H7 (cell line): ENCODE measurements at regions not wholly inside any gene's neighbourhood (a gene's known extent, or its start where the extent isn't known, plus 50 kb on each side); places are given as distances from the start of the nearest gene placed in this dataset.
"Not testable (repeated sequence)": the region's sequence is repeated elsewhere in the genome, so short reads cannot be mapped to it uniquely, and the experiment has no call there.

Source experiments
- DNase-seq: peaks from one replicate; pipeline ENCODE4 v3.0.0; 2012
- H3K27me3 ChIP-seq: 2 replicates; pipeline ENCODE4 v1.6.0; 2011; ENCODE audit warnings: mild to moderate bottlenecking, low read length; ENCODE audit not compliant: control insufficient read depth, insufficient read depth
- H3K36me3 ChIP-seq: replicated peaks from 2 replicates; pipeline ENCODE4 v1.5.1; 2011; ENCODE audit warnings: low read length; ENCODE audit not compliant: control insufficient read depth, insufficient read depth
- H3K4me3 ChIP-seq: 2 replicates; pipeline ENCODE4 v1.5.1; 2011; ENCODE audit warnings: low read depth, mild to moderate bottlenecking, control low read depth, low read length, moderate library complexity; ENCODE audit not compliant: insufficient read depth

- Histone ChIP-seq H3K4me3 (no peak overlapping the region), H3K36me3 (no peaks in the 10 kb centered on the region), H3K27me3 (no peaks in the 10 kb centered on the region)
- DNase-seq = no peak
These were observed 271.6 kb upstream of the MGAT5 start for GRCh38 chr2:133982256-133982655.

- no peak for DNase-seq
- Histone ChIP-seq H3K36me3 (no peaks in the 10 kb centered on the region), H3K27me3 (no peaks in the 10 kb centered on the region), H3K4me3 (no peak overlapping the region)
These were observed 268.3 kb upstream of the MGAT5 start for GRCh38 chr2:133985563-133985962.

- H3K4me3 ChIP-seq = no peak overlapping the region
- H3K27me3 ChIP-seq = no peaks in the 10 kb centered on the region
- DNase-seq = no peak
- no peaks in the 10 kb centered on the region for H3K36me3 ChIP-seq
These were observed 267.6 kb upstream of the MGAT5 start for GRCh38 chr2:133986081-133986837.

DNA sequence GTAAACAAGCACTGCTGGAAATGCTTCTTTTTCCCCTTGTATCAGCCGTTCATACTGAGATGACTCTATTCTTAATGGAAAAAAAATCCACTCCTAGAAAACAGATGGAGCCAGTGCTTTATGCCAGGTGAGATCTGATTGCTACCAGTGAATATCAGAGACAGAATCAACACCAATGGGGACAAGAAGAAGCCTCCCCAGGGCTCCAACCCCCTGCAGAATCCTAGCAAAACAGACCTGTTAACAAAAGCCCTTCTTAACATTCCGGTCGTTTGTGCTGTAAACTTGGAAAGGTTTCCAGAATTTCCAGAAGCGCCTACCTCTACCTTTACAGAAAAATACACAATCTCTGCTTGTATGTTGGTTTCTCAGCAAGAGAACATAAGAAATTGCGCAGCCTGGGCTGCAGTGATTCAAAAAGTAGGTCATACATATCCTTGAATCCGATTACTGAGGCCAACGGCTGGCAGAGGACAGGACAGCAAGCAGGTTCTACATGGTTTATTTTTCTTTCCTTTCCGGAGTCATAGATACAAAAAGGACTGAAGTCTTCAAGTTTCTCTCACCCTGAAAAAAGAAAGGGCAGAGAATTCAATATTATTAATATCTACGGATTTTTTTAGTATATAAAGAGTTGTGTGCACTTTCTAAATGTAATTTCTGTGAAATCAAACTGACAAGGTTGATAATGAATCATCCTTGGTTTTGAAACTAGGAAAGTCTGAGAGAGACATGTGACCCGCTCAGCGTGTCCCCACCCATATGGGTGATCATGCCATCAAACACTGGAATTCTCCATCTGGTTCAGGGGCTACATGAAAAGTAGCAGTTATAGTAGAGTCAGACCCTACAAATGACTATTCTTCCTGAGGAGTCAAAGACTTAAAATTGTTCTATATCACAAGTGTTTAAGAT lies 266.7 kb upstream of the MGAT5 start:
- Histone ChIP-seq H3K27me3 (no peaks in the 10 kb centered on the region), H3K36me3 (no peaks in the 10 kb centered on the region), H3K4me3 (no peak overlapping the region)
- peak; percentile 32 for DNase-seq

- no peaks in the 10 kb centered on the region for H3K27me3 ChIP-seq
- H3K36me3 ChIP-seq = no peaks in the 10 kb centered on the region
- DNase-seq = no peak
- H3K4me3 ChIP-seq = no peak overlapping the region
These were observed 265.5 kb upstream of the MGAT5 start for GRCh38 chr2:133988316-133988891.

DNA sequence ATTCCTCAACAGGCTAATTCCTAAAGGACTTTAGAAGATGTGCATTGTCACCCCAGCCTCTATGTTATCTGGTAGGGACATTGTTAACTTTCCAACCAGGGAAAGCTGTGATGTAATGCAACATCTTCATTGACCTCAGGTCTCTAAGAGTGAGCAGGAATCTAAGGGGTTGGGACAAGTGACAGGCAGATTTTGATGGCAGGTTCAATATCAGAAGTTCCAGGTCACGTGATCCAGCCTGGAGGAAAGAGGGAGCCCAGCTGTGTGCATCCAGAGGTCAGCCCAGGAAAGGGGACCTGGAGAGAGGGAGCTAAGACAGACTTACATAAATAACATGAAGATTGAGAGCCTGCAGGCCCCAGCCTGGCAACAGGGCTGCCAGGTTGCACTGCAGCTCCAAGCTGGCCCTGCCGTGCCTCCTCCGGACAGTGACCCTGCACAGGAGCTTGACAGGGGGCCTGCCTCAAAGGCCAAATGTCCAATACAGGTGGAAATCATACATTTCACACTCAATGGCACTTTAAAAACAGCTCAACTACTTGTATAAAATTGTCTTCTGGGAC lies 262.2 kb upstream of the MGAT5 start:
- Histone ChIP-seq H3K27me3 (no peaks in the 10 kb centered on the region), H3K36me3 (no peaks in the 10 kb centered on the region), H3K4me3 (no peak overlapping the region)
- no peak for DNase-seq

DNA sequence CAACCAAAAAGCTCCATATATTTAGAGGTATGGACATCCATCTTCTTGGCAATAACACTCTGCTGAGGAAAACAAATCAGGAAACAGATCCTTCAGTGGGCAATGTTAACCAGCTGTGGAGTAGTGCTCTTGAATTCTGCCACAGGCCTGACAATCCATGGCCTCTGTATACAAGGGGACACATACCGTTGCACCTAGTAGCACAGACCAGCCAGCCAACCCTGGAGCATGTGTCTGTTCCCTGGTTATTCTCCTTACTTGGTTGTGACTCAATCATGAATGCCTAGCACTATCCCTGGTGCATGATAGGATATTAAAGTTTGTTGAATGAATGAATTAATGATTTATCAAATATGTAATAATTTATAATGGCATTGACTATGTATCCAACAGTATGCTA lies 261.4 kb upstream of the MGAT5 start:
- H3K4me3 ChIP-seq = no peak overlapping the region
- H3K36me3 ChIP-seq = no peaks in the 10 kb centered on the region
- no peak for DNase-seq
- H3K27me3 ChIP-seq = no peaks in the 10 kb centered on the region

GRCh38 chr2:133993160-133993559 lies 260.7 kb upstream of the MGAT5 start:
- no peaks in the 10 kb centered on the region for H3K27me3 ChIP-seq
- H3K4me3 ChIP-seq = no peak overlapping the region
- no peaks in the 10 kb centered on the region for H3K36me3 ChIP-seq
- no peak for DNase-seq

DNA sequence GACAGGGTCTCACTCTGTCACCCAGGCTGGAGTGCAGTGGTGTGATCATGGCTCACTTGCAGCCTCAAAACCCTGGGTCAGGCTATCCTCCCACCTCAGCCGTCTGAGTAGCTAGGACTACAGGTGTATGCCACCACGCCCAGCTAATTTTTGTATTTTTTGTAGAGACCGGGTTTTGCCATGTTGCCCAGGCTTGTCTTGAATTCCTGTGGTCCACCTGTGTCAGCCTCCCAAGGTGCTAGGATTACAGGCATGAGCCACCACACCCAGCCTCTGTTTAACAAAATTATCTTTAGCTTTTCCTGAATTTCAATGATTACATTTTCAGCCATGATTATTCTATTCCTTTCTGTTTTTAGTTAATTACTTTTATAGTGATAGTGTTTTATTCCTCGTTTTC lies 255.1 kb upstream of the MGAT5 start:
- DNase-seq, H3K27me3 ChIP-seq, H3K4me3 ChIP-seq, H3K36me3 ChIP-seq: not testable (repeated sequence)

DNA sequence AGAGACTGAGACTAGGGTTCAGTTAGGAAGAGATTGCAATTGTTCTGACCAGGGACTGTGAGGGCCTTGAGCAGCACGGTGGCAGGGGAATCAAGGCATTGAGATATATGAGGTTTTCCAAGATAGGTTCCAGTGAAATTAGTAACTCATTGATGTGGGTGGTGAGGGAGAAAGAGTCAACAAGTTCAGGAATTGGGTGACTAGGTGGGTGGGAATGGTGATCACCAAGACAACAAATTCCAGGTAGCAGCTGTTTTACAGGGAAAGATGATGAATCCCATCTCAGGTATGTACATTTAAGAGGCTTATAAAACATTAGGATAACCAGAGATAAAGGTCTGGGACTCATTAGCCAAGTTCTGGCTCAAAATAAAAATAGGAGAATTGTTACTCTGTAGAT lies 251.5 kb upstream of the MGAT5 start:
- DNase-seq = no peak
- Histone ChIP-seq H3K4me3 (no peak overlapping the region), H3K27me3 (no peaks in the 10 kb centered on the region), H3K36me3 (no peaks in the 10 kb centered on the region)

- H3K4me3 ChIP-seq = no peak overlapping the region
- no peaks in the 10 kb centered on the region for H3K36me3 ChIP-seq
- H3K27me3 ChIP-seq = no peaks in the 10 kb centered on the region
- no peak for DNase-seq
These were observed 251.0 kb upstream of the MGAT5 start for GRCh38 chr2:134002921-134003320.

DNA sequence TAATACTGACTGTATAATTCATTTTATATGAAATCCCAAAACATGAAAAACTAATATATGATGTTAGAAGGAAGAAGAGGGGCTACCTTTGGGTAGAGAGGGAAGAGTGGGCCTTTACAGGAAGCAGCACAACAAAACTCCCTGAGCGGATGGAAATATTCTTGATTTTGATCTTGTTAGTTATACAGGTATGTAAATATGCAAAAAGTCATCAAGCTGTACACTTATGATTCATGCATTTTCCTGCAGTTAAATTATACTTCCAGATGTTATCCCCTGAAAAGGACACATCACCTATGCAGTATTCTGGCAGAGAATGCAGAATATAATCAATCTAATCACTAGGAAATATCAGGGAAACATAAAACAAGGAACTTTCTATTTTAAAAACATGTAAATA lies 249.4 kb upstream of the MGAT5 start:
- H3K4me3 ChIP-seq = no peak overlapping the region
- no peaks in the 10 kb centered on the region for H3K36me3 ChIP-seq
- no peaks in the 10 kb centered on the region for H3K27me3 ChIP-seq
- no peak for DNase-seq

DNA sequence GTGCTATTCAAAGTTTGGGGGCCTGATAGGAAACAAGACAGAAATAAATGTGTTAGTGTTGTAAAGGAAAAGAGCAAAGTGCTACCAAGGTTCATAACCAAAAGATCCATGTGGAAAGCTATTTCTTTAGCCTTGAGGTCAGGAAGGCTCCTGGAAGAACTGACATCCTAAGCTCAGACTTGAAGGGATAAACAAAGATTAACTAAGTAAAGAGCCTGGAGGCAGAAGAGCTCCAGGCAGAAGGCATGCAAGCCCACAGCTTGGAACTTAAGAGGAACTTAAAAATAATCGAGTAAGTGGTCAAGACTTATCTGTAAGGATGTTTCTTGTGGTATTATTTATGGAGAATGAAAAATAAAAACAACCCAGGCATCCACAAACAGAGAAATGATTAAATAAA lies 245.0 kb upstream of the MGAT5 start:
- Histone ChIP-seq H3K4me3 (no peak overlapping the region), H3K36me3 (no peaks in the 10 kb centered on the region), H3K27me3 (no peaks in the 10 kb centered on the region)
- DNase-seq = no peak

DNA sequence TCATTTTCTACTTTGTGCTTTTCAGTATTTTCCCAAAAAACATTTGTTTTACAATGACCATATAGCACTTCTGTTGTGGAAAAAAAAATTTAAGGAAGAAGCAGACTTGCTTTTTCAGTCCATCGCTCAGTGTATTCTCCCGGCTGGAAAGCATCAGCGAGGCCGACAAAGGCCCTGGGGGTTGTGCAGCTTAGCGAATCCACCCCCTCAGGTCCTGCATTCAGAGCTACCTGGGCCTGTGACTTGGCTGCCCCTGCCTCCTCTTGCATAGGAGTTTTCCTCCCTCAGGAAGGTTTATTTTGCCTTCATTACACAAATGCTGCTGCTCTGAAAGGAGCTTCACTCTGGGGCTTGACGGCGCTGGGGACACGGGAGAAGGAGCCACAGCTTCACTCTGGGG lies 244.4 kb upstream of the MGAT5 start:
- Histone ChIP-seq H3K4me3 (no peak overlapping the region), H3K27me3 (no peaks in the 10 kb centered on the region), H3K36me3 (no peaks in the 10 kb centered on the region)
- DNase-seq = peak; percentile 24

DNA sequence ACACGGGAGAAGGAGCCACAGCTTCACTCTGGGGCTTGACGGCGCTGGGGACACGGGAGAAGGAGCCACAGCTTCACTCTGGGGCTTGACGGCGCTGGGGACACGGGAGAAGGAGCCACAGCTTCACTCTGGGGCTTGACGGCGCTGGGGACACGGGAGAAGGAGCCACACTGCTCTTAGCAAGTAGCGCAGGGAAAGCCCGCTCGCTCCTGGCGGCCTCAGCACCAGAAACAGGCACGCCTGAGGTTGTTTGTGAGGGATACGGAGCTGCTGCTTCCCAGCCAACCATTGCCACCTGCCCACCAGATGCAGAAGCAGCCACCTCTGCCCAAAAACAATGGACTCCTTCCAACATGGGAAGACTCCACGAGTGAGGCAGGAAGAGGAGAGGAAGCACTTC lies 244.0 kb upstream of the MGAT5 start:
- H3K36me3 ChIP-seq, H3K4me3 ChIP-seq, H3K27me3 ChIP-seq, DNase-seq: not testable (repeated sequence)
